ENCODE measurements at regions not wholly inside any gene's neighbourhood (a gene's known extent, or its start where the extent isn't known, plus 50 kb on each side); places are given as distances from the start of the nearest gene placed in this dataset.

DNA sequence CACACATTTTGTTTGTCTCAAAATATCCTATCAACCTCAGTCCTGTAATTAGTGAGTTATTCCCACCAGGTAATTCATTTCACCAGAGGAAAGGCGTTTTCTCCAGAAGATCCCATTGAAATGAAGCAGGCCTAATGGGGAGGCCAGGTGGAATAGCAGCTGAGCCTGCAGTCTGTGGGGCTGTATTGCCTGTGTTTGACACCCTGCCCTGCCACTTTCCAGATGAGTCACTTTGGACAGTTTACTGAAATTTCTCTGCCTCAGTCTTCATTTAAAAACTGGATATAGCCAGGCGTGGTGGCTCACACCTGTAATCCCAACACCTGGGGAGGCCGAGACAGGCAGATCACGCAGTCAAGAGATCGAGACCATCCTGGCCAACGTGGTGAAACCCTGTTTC, 78.1 kb upstream of the PPP2R5A start:
- TF ChIP-seq, protein P1, sequence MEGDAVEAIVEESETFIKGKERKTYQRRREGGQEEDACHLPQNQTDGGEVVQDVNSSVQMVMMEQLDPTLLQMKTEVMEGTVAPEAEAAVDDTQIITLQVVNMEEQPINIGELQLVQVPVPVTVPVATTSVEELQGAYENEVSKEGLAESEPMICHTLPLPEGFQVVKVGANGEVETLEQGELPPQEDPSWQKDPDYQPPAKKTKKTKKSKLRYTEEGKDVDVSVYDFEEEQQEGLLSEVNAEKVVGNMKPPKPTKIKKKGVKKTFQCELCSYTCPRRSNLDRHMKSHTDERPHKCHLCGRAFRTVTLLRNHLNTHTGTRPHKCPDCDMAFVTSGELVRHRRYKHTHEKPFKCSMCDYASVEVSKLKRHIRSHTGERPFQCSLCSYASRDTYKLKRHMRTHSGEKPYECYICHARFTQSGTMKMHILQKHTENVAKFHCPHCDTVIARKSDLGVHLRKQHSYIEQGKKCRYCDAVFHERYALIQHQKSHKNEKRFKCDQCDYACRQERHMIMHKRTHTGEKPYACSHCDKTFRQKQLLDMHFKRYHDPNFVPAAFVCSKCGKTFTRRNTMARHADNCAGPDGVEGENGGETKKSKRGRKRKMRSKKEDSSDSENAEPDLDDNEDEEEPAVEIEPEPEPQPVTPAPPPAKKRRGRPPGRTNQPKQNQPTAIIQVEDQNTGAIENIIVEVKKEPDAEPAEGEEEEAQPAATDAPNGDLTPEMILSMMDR (IDR thresholded peaks at IDR 0.05; ENCODE audit: low read depth, low read length) = no peak
- DNase-seq (ENCODE audit: extremely low read depth, low read depth) = no peak

DNA sequence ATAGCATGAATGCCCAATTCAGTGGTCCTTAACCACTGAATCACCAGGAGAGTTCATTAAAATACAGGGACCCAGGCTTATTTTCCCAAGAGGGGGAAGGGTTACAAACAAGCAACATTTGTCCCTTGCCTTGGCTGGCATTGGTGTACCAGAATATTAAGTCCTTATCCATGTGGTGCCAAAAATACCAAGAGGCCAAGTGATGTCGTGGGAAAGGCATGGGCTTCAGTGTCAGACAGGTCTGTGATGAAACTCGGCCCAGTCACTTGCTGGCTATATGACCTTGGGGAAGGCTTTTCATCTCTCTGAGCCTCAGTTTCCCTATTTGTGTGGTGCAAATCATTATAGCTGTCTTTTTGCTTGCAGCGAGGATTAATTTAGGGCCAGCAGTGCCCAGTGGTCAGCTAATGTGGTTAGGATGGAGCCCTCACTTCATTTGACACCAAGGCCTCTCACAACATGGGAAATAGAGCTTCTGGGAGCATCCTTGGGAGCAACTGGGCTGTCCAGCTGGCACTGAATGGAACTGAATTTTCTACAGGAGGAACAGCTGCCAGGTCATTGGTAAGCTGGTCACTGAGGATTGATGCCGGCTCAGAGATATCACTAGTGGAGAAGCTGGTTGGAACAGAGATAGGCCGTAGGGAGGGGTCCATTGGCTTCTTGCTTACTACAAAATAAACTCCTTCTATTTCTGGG, 77.2 kb upstream of the PPP2R5A start:
- DNase-seq (ENCODE audit: extremely low read depth, low read depth) = no peak
- TF ChIP-seq, protein P1 (IDR thresholded peaks at IDR 0.05; ENCODE audit: low read depth, low read length) = no peak

DNA sequence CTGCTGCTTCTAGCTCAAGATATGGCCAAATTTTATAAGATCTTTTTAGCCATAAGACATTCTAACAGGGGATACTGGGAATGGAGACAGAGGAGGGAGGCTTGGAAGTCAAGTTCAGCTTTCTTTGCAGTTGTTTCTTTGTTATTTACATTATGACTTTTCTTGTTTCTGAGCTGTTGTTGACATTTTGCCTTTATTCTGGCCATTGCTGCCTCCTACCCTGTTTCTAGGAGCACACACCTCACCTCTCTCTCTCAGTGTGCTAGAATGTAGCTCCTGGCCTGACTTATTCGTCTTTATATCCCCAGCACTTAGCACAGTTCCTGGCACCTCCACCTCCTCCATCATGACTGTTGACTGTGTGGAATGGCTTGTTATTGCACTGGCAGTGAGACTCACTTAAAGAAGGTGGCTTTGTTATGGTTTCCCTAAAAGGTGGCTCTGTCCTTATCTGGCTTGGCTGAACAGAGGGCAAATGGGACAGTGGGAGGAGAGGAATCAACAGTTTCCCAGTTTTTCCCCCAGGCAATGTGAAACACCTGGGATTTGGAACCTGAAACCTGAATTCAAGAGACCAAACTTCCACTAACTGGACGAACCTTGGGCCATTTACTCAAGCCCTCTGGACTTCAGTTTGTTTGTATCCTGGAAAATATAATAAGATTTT, 76.1 kb upstream of the PPP2R5A start:
- TF ChIP-seq, protein P1 (IDR thresholded peaks at IDR 0.05; ENCODE audit: low read depth, low read length) = no peak
- DNase-seq (ENCODE audit: extremely low read depth, low read depth) = no peak

DNA sequence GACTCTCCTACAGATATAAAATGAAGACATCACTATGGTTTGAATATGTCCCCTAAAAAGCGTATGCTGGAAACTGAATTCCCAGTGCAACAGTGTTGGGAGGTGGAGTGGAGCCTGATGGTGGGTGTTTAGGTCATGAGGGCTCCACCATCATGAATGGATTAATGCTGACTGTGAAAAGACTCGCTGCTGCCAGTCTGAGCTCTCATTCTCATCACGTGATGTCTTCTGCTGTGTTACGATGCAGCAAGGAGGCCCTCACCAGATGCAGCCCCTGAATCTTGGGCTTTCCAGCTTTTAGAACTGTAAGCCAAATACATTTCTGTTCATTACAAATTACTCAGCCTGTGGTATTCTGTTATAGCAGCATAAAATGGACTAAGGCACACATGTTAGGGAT, 73.8 kb upstream of the PPP2R5A start:
- no peak for DNase-seq (ENCODE audit: extremely low read depth, low read depth)
- TF ChIP-seq, protein P1 (IDR thresholded peaks at IDR 0.05; ENCODE audit: low read depth, low read length) = no peak

DNA sequence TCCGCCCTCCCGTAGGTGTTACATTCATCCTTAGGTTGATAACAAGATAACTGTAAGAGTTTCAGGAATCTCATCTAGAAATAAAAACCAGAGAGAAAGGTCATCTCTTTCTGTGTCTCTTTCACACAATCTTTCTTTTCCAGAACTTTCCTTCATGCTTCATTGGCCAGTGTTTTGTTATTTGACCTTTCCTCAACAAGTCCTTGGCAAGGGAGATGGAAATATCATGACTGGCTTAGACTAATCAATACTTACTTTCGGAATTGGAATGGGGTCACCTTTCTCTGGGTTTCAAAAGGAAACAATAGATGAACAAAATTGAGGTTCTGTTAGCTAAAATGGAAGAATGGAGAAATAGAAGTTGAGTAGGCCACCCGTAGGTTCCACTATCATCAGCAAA, 72.9 kb upstream of the PPP2R5A start:
- DNase-seq (ENCODE audit: extremely low read depth, low read depth) = no peak
- TF ChIP-seq, protein P1 (IDR thresholded peaks at IDR 0.05; ENCODE audit: low read depth, low read length) = no peak

DNA sequence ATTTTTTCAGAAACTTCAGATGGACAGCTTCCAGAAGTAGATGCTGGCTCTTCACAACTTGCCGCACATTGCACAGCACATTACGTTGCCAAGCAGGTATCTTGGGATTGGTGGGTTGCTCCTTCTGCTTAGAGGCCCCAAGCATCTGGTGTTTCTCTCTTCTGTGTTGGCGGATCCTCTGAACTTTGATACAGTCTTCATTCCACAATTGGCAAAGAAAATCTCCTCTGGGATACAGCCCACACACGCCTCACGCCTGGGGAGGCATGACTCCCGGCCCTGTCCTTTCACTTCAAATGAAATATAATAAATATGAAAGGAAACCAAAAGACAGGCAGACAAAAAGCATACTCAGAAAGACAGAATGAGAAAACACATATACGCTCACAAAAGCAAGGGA, 72.3 kb upstream of the PPP2R5A start:
- TF ChIP-seq, protein P1 (IDR thresholded peaks at IDR 0.05; ENCODE audit: low read depth, low read length) = no peak
- no peak for DNase-seq (ENCODE audit: extremely low read depth, low read depth)

DNA sequence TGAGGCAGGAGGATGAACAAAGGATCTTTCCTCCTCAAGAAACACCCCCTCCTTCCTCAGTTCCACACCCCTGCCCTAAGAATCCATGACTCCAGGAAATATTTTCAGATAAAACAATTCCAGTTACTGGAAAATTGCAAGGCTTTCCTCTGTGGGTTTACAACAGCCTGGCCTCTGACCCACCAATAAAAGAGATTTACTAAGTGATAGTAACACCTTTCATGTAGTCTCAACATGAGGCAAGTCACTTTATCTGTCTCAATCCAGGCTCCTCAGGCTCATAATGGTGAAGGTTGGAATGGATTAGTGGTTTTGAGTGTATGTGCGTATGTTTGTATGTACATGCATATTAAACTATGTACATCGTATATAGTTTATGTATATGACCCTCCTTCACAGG, 71.4 kb upstream of the PPP2R5A start:
- DNase-seq (ENCODE audit: extremely low read depth, low read depth) = no peak
- TF ChIP-seq, protein P1 (IDR thresholded peaks at IDR 0.05; ENCODE audit: low read depth, low read length) = no peak

Data from AG09319 (cell line).